ENCODE measurements at regions not wholly inside any gene's neighbourhood (a gene's known extent, or its start where the extent isn't known, plus 50 kb on each side); places are given as distances from the start of the nearest gene placed in this dataset.

GRCh38 chr18:61107113-61107512 lies 226.1 kb upstream of the CDH20 start:
- no peak for DNase-seq

DNA sequence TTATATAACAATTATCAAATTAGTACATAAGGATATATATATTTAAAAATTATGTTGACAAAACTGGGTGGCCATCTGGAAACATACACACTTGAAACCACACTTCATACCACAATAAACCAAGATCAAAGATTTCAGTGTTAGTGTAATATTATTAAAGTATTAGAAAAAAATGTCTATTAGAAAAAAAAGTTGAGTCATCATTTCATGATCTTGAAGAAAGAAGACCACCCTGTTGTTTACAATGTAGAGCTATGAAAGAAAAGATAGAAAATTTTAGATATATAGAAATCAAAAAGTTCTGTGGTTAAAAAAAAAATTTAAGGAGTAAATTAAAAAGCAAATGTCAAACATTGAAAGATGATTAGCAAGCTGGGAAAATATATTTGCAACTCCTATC lies 224.5 kb upstream of the CDH20 start:
- DNase-seq = no peak

- no peak for DNase-seq
Observed at GRCh38 chr18:61123309-61123708, 209.9 kb upstream of the CDH20 start.

DNA sequence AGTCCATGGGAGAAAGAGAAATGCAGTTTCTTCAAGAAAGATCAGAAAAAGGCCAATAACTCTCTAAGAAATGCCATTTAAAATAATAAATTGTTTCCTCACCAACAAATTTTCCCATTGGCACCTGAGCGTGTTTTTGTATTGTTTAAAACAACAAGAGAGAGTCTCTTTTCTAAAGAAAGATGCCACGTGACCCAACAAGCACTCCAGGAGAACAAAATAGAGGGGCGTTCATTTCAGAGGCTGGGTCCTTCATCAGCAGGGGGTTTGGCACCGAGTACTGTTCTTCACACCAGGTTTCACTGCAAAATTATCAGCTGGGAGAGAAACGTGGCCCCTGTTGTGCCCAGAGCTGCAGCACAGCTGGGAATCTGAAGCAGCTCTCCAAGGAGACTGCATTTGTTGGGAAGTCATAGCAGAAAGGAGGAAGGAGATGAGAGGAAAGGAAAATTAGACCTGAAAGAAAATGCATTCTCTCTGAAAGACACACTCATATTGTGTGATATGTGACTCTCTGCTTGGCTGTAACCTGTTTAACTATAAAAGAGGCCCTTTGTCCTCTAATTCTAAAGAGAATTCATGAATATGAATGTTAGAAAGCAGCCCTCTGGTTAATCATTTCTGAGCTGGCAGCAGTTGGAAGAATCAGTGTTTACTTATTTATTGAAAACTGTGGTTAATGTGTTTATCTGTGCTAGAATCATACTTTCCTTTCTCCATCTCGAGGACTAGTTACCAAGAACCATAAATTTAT lies 205.3 kb upstream of the CDH20 start:
- no peak for DNase-seq

GRCh38 chr18:61129001-61129400 lies 204.2 kb upstream of the CDH20 start:
- no peak for DNase-seq

DNA sequence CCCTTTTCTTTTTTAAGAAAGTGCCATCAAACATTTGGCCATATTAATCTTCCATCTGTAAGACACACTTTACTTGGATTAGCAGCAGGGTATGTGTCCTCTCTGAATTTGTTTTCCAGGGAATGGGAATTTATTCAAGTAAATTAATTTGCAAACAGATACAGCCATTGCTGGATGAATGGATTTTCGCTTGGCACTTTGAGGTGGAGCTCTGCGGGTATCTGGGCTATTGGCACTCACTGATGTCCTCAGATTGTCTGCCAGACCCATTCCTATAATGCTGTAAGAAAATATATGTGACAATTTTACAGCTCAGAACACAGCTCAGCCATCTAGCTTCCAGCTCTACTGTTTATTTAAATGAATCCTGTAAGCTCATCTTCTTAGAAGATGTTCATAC lies 201.2 kb upstream of the CDH20 start:
- no peak for DNase-seq

- no peak for DNase-seq
Observed at GRCh38 chr18:61133783-61134182, 199.4 kb upstream of the CDH20 start.

GRCh38 chr18:61136711-61137251 lies 196.4 kb upstream of the CDH20 start:
- no peak for DNase-seq

DNA sequence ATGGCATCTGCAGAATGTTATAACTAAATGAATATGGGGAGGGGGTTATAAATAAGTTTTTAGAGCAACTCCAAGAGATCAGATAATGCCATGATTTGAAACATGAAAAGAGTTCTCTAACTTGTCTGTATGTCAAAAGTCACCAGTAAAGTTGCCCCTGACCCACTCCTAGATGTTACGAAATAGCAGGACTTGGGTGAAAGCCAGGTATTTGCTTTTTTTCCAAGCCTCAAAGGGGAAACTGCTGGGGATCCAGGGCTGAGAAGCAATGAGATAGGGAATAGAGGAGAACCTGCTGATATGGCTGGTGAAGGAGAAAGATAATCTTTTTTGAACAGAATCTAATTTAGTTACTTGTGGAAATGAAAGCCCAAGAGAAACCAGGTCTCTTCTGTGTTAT lies 191.5 kb upstream of the CDH20 start:
- DNase-seq = no peak

DNA sequence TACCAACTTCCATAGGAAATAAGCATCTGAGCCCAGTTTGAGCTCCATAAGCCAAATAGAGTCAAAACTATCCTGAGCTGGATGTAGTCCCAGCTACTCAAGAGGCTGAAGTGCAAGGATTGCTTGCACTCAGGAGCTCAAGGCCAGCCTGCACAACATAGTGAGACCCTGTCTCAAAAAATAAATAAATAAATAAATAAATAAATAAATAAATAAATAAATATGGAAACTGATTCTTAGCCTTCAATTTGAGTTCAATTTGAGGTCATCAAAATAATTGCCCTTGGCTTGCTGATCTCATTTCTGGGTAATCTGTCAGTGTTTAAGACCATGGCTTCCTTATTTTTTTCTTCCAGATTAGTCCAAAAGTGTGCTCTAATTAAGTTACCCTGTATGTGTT lies 184.9 kb upstream of the CDH20 start:
- no peak for DNase-seq

- no peak for DNase-seq
Observed at GRCh38 chr18:61149786-61150185, 183.4 kb upstream of the CDH20 start.

- DNase-seq = no peak
Observed at GRCh38 chr18:61153571-61153970, 179.7 kb upstream of the CDH20 start.

GRCh38 chr18:61154866-61155265 lies 178.4 kb upstream of the CDH20 start:
- DNase-seq = no peak

GRCh38 chr18:61155586-61155985 lies 177.6 kb upstream of the CDH20 start:
- DNase-seq = no peak

DNA sequence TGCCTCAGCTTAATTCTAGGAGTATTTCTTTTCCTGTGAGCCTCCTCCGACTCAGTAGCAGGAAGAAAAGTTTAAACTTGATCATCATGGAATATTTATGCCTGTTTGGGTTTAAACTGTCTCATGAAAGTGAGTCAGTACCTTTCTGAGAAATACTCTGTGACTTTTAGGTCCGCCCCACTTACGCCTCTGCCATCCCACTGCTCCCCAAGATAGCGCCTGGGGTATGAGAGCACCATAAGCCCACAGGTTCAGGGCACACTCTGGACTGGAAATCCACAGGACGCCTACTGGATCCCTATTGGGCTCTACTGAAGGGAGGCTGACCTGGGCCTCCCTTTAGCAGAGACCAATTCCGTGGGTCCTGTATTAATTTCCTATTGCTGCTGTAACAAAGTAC lies 175.8 kb upstream of the CDH20 start:
- DNase-seq = no peak

DNA sequence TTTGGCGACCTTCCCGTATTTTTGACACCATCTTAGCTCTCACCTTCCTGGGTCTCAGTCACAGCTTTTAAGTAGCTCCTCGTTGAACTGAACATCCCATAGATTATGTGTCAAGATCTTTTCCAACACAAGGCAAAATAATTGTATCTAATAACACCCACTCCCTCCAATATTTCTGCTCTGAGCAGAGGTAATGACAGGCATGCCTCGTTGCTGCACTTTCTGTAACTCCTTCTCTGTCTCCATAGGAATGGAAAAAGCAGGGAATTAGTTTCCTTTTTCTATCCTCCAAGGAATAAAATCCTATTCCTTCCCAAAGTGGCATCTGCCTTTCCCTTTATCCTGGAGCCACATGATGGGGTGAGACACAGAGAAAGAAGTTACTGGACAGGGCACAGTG lies 174.0 kb upstream of the CDH20 start:
- DNase-seq = no peak

- DNase-seq = no peak
Observed at GRCh38 chr18:61164321-61164720, 168.9 kb upstream of the CDH20 start.

GRCh38 chr18:61167902-61168301 lies 165.3 kb upstream of the CDH20 start:
- DNase-seq = no peak

DNA sequence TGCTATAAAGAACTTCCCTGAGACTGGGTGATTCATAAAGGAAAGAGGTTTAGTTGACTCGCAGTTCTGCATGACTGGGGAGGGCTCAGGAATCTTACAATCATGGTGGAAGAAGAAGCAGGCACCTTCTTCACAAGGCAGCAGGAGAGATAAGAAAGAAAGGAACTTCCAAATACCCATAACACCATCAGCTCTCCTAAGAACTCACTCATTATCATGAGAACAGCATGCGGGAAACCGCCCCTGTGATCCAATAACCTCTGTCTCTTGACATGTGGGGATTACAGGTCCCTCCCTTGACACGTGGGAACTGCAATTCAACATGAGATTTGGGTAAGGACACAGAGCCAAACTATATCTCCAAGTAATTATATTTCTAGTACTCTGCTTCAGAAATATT lies 163.8 kb upstream of the CDH20 start:
- DNase-seq = no peak

GRCh38 chr18:61172624-61173023 lies 160.6 kb upstream of the CDH20 start:
- DNase-seq = no peak

GRCh38 chr18:61173554-61173953 lies 159.7 kb upstream of the CDH20 start:
- no peak for DNase-seq

- DNase-seq = no peak
Observed at GRCh38 chr18:61183798-61184197, 149.4 kb upstream of the CDH20 start.

- DNase-seq = no peak
Observed at GRCh38 chr18:61187971-61188370, 145.3 kb upstream of the CDH20 start.

DNA sequence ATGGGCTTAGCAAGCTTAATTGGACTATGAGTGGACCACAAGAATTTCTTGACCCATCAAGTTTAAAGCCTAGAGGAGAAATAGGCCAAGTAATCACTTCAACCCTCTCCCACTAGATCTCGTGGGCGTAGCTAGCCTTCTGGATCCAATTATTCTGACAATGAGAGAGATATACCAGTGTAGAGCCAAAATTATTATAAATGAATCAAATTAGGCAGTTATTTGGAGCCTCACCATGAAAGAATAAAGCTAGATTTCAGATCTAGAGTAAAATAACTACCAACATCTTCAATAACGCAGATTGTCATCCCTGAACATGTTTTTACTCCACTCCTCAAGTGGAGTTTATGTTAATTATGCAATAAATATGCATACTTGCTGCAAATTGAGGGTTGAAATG lies 143.9 kb upstream of the CDH20 start:
- DNase-seq = no peak

GRCh38 chr18:61194726-61195125 lies 138.5 kb upstream of the CDH20 start:
- DNase-seq = no peak

Data from NCI-H446 (cell line).